Fibroblast of lung (primary cell): ENCODE measurements at regions not wholly inside any gene's neighbourhood (a gene's known extent, or its start where the extent isn't known, plus 50 kb on each side); places are given as distances from the start of the nearest gene placed in this dataset.
A peak's percentile ranks its signal among the peaks of the same experiment; 100 is the strongest.

ENCODE experiments used
- DNase-seq, 2 donors: peaks; one replicate each; pipeline versions ENCODE4 v3.0.0 to v3.0.0-alpha.2; 2010; ENCODE audit warnings: low read depth in 2 of 2
- H2AFZ ChIP-seq: 2 replicates; pipeline ENCODE4 v1.5.1; 2012; ENCODE audit warnings: low read length, control low read depth, inconsistent platforms
- H3K27ac ChIP-seq: 2 replicates; pipeline ENCODE4 v1.5.1; 2011; ENCODE audit warnings: low read length, control low read depth; ENCODE audit not compliant: insufficient read depth
- H3K27me3 ChIP-seq: 2 replicates; pipeline ENCODE4 v1.5.1; 2011; ENCODE audit warnings: mild to moderate bottlenecking, low read length; ENCODE audit not compliant: control insufficient read depth, insufficient read depth
- H3K36me3 ChIP-seq: 2 replicates; pipeline ENCODE4 v1.5.1; 2011; ENCODE audit warnings: low read length; ENCODE audit not compliant: control insufficient read depth, insufficient read depth
- H3K4me1 ChIP-seq: 2 replicates; pipeline ENCODE4 v1.5.1; 2011; ENCODE audit warnings: low read length; ENCODE audit not compliant: control insufficient read depth, insufficient read depth; ENCODE audit errors: extremely low read depth
- H3K4me2 ChIP-seq: 2 replicates; pipeline ENCODE4 v1.5.1; 2011; ENCODE audit warnings: low read length, control low read depth; ENCODE audit not compliant: insufficient read depth; ENCODE audit errors: extremely low read depth
- H3K4me3 ChIP-seq, 4 experiments: fragments of 200-600 bp in 1 of 4; sonication (generic) in 1 of 4; replicated peaks in 1 of 4; 2 replicates each; pipeline ENCODE4 v1.5.1; 2011 to 2016; ENCODE audit warnings: low read length in 4 of 4, low read depth in 3 of 4, mild to moderate bottlenecking in 3 of 4, control low read depth in 2 of 4, inconsistent platforms in 1 of 4, mixed read lengths in 1 of 4; ENCODE audit not compliant: insufficient read depth in 1 of 4; ENCODE audit errors: control extremely low read depth in 1 of 4
- H3K79me2 ChIP-seq: 2 replicates; pipeline ENCODE4 v1.5.1; 2012; ENCODE audit warnings: mild to moderate bottlenecking, low read length, inconsistent platforms; ENCODE audit not compliant: control insufficient read depth, insufficient read depth
- H3K9ac ChIP-seq: 2 replicates; pipeline ENCODE4 v1.5.1; 2011; ENCODE audit warnings: mild to moderate bottlenecking, low read length, control low read depth; ENCODE audit not compliant: insufficient read depth
- H3K9me3 ChIP-seq: 2 replicates; pipeline ENCODE4 v1.5.1; 2012; ENCODE audit warnings: low read depth, low read length; ENCODE audit not compliant: control insufficient read depth, insufficient read depth
- H4K20me1 ChIP-seq: 2 replicates; pipeline ENCODE4 v1.5.1; 2011; ENCODE audit warnings: low read length; ENCODE audit not compliant: control insufficient read depth, insufficient read depth; ENCODE audit errors: extremely low read depth
- EZH2 ChIP-seq: IDR thresholded peaks from 2 replicates; pipeline ENCODE4 v1.5.1; 2012; ENCODE audit warnings: low read length, control low read depth, mild to moderate bottlenecking; ENCODE audit errors: missing control alignments
- TF ChIP-seq, protein P1 (sequence below), 2 donors: IDR thresholded peaks in 1 of 2; conservative IDR thresholded peaks in 1 of 2; 1 replicate in 1 of 2; 2 replicates in 1 of 2; pipeline ENCODE4 v1.5.1; 2011 to 2012; ENCODE audit warnings: low read length in 2 of 2, control low read depth in 1 of 2, inconsistent platforms in 1 of 2, low read depth in 1 of 2, mild to moderate bottlenecking in 1 of 2

DNA sequence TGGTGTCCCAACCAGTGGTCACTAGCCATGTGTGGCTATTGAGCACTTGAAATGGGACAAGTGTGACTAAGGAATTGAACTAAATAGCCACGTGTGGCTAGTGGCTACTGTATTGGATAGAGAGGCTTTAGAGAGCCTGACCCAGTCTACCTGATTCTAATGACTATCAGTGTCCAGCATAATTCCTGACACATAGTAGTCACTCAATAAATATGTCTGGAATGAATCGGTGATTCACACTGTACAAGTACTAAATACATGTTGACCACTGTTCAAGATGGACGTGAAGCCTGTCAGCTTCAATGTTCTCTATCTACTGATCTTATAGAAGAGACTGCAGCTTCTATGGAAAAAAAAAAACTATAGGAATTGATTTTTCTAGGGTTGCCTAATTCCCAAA, 57.7 kb upstream of the MAST4 start:
- H3K36me3 ChIP-seq = no peaks in the 10 kb centered on the region
- H2AFZ ChIP-seq = no peak overlapping the region
- H3K4me1 ChIP-seq = no peaks in the 10 kb centered on the region
- DNase-seq = peak in 1 of 2 donors; percentile 57
- TF ChIP-seq EZH2 = no peak
- TF ChIP-seq, protein P1, sequence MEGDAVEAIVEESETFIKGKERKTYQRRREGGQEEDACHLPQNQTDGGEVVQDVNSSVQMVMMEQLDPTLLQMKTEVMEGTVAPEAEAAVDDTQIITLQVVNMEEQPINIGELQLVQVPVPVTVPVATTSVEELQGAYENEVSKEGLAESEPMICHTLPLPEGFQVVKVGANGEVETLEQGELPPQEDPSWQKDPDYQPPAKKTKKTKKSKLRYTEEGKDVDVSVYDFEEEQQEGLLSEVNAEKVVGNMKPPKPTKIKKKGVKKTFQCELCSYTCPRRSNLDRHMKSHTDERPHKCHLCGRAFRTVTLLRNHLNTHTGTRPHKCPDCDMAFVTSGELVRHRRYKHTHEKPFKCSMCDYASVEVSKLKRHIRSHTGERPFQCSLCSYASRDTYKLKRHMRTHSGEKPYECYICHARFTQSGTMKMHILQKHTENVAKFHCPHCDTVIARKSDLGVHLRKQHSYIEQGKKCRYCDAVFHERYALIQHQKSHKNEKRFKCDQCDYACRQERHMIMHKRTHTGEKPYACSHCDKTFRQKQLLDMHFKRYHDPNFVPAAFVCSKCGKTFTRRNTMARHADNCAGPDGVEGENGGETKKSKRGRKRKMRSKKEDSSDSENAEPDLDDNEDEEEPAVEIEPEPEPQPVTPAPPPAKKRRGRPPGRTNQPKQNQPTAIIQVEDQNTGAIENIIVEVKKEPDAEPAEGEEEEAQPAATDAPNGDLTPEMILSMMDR (conservative IDR thresholded peaks at IDR 0.05 in 1 of 2, IDR thresholded peaks at IDR 0.05 in 1 of 2; ENCODE audit: low read depth in 1 of 2, low read length in 2 of 2) = no peak
- no peak overlapping the region for H3K4me3 ChIP-seq
- H3K9me3 ChIP-seq = no peaks in the 10 kb centered on the region
- no peak overlapping the region for H3K4me2 ChIP-seq
- H3K27ac ChIP-seq = no peak overlapping the region
- H4K20me1 ChIP-seq = no peaks in the 10 kb centered on the region
- H3K27me3 ChIP-seq = no peaks in the 10 kb centered on the region
- no peaks in the 10 kb centered on the region for H3K79me2 ChIP-seq
- H3K9ac ChIP-seq = no peak overlapping the region

DNA sequence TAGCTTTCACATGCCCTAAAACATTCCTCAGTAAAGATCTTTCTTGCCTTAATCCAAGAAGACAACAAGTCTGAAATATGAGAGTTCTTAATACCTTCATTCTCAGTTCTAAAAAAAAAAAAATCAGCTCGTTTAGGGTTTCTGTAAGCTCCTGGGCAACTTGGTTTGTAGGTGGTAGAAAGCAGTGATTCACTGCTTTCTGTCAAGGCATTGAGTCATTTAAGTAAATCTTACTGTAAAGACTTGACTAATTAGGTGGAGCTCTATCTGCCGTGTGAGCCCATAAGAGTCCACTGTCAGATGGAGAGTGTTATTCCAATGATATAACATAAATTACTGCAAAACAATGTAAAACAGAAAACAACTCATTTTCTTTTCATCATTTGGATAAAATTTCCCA, 56.1 kb upstream of the MAST4 start:
- Histone ChIP-seq H3K79me2 (no peaks in the 10 kb centered on the region), H2AFZ (no peak overlapping the region), H3K9me3 (no peaks in the 10 kb centered on the region), H3K4me1 (no peaks in the 10 kb centered on the region), H3K27ac (no peak overlapping the region), H3K4me2 (no peak overlapping the region), H3K9ac (no peak overlapping the region), H3K36me3 (no peaks in the 10 kb centered on the region), H4K20me1 (no peaks in the 10 kb centered on the region), H3K27me3 (no peaks in the 10 kb centered on the region), H3K4me3 (no peak overlapping the region)
- peak in 1 of 2 donors; percentile 63 for DNase-seq
- TF ChIP-seq, protein P1 (conservative IDR thresholded peaks at IDR 0.05 in 1 of 2, IDR thresholded peaks at IDR 0.05 in 1 of 2; ENCODE audit: low read depth in 1 of 2, low read length in 2 of 2) = no peak

DNA sequence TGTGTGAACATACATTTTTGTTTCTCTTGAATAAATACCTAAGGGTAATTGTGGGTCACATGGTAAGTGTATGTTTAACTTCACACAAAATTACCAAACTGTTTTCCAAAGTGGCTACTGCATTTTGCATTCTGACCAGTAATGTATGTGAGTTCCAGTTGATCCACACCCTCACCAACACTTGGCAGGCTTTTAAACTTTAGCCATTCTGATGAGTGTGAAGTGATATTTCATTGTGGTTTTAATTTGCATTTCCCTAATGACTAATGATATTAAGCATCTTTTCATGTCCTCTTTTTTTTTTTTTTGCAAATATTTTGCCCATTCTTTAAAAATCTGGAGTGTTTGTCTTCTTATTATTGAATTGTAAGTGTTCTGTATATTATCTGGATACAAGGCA, 53.5 kb upstream of the MAST4 start:
- H3K4me1 ChIP-seq = no peaks in the 10 kb centered on the region
- H3K79me2 ChIP-seq = no peaks in the 10 kb centered on the region
- H3K4me2 ChIP-seq = no peak overlapping the region
- H3K4me3 ChIP-seq = no peak overlapping the region
- no peaks in the 10 kb centered on the region for H4K20me1 ChIP-seq
- H2AFZ ChIP-seq = no peak overlapping the region
- no peaks in the 10 kb centered on the region for H3K27me3 ChIP-seq
- H3K9me3 ChIP-seq = no peaks in the 10 kb centered on the region
- no peaks in the 10 kb centered on the region for H3K36me3 ChIP-seq
- DNase-seq = no peak
- no peak overlapping the region for H3K27ac ChIP-seq
- TF ChIP-seq, protein P1 (conservative IDR thresholded peaks at IDR 0.05 in 1 of 2, IDR thresholded peaks at IDR 0.05 in 1 of 2; ENCODE audit: low read depth in 1 of 2, low read length in 2 of 2) = no peak
- no peak for TF ChIP-seq EZH2
- no peak overlapping the region for H3K9ac ChIP-seq
